ENCODE measurements at regions not wholly inside any gene's neighbourhood (a gene's known extent, or its start where the extent isn't known, plus 50 kb on each side); places are given as distances from the start of the nearest gene placed in this dataset.

DNA sequence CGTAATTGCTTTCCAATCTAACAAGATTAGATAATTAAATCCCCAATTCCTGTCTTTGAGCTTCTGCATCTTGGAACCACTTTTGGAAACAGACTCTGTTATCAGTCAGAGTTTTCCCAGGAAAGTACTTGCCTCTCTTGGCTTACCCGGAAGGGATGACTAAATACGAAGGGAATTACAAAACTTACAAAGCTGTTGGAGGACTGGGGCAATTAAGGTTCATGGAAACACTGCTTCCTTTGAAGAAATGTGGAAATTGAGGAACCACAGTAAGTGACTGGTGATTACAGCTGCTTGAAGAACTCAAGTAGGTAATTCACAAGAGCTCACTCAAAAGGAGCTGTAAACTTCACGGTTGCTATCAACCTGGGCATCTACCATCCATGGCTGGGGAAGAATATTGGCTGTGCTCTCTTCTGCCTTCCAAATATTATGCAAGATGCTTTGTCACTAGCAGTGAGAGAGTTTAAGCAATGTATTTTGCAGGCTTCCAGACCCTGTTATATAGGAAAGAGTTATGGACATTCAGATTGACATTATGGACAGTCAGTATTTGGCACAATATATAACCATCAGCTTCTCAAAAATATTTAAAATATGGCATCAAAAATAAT, 104.6 kb upstream of the MAN2A1 start:
- no peak for TF ChIP-seq CTCF (IDR thresholded peaks at IDR 0.05; ENCODE audit: low read depth, low read length, missing control alignments)
- H3K4me3 ChIP-seq (ENCODE audit: low read depth, low read length): no peak overlapping the region
- no peak for DNase-seq (ENCODE audit: low read depth)

DNA sequence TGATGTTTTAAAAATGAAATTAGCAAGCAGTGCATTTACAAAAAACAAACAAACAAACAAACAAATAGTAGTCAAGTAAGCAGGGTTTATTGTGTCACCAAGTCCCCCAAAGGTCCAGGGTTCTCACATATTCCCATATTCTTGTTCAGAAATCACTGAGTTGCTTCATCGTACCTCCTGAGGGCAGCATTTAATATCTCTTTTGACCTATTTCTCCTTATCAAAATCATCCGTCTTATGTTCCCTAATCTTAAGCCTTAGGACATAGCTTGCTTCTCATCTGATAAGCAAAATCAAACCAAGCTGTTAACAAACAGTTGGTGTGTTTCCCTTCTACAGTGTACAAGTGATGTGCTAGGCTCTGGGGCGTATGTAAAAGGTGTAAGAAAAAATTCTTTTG, 109.5 kb upstream of the MAN2A1 start:
- no peak overlapping the region for H3K4me3 ChIP-seq (ENCODE audit: low read depth, low read length)
- DNase-seq (ENCODE audit: low read depth): no peak
- no peak for TF ChIP-seq CTCF (IDR thresholded peaks at IDR 0.05; ENCODE audit: low read depth, low read length, missing control alignments)

DNA sequence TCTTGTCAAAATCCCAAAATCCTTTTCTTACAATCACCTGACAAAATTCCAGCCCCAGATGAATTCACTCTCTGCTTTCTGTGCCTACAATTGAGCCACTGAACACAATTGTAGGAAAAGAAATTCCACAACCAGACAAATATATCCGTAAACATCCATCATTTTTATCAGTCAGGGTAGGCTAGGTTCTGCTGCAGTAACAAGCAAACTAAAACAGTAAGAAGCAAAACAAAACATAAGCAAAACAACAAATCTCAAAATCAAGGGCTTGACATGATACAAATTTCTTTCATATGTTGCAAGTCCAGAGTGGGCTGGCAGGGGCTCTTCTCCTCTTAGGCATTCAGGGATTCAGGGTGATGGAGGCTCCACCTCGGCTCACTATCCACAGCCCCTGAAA, 114.2 kb upstream of the MAN2A1 start:
- no peak for TF ChIP-seq CTCF (IDR thresholded peaks at IDR 0.05; ENCODE audit: low read depth, low read length, missing control alignments)
- no peak for DNase-seq (ENCODE audit: low read depth)
- H3K4me3 ChIP-seq (ENCODE audit: low read depth, low read length): no peak overlapping the region

GRCh38 chr5:109574985-109575384, 114.7 kb upstream of the MAN2A1 start:
- TF ChIP-seq CTCF (IDR thresholded peaks at IDR 0.05; ENCODE audit: low read depth, low read length, missing control alignments): no peak
- no peak overlapping the region for H3K4me3 ChIP-seq (ENCODE audit: low read depth, low read length)
- no peak for DNase-seq (ENCODE audit: low read depth)

DNA sequence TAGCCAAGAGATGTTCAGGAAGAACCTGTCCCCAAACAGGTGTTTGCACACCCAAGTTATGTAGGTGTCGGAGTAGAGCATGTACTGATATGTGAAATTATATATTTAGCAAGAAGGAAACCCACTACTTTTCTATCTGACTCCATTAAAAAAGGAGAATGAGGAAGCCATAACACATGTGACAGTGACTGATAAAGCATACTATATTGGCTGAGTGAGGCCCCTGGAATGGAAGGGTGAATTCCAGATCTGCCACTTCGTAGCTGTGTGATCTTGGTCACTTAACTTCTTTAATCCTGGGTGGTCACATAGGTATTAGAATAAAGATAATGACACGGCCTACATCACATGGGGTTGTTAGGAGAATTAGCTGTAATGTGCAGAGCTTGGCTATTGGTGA, 116.0 kb upstream of the MAN2A1 start:
- no peak for TF ChIP-seq CTCF (IDR thresholded peaks at IDR 0.05; ENCODE audit: low read depth, low read length, missing control alignments)
- H3K4me3 ChIP-seq (ENCODE audit: low read depth, low read length): no peak overlapping the region
- DNase-seq (ENCODE audit: low read depth): no peak

DNA sequence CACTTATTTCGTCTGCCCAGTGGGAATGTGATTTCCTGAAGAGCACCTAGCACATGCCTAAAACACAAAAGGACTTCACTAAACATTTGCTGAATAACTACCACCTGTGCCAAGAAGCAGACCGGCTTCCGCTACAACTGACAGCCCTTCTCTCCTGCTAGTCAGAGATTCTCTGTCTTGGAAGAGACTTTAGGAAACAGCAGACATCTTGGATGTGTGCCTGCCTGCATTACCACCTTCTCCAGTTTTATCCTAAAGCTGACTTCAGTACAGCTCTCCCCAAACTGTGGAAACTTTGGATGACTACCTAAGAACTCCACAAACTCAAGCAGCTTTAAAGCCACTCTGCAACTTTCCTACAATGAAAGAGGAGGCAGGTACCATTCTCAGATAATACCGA, 116.5 kb upstream of the MAN2A1 start:
- no peak for TF ChIP-seq CTCF (IDR thresholded peaks at IDR 0.05; ENCODE audit: low read depth, low read length, missing control alignments)
- no peak for DNase-seq (ENCODE audit: low read depth)
- no peak overlapping the region for H3K4me3 ChIP-seq (ENCODE audit: low read depth, low read length)

DNA sequence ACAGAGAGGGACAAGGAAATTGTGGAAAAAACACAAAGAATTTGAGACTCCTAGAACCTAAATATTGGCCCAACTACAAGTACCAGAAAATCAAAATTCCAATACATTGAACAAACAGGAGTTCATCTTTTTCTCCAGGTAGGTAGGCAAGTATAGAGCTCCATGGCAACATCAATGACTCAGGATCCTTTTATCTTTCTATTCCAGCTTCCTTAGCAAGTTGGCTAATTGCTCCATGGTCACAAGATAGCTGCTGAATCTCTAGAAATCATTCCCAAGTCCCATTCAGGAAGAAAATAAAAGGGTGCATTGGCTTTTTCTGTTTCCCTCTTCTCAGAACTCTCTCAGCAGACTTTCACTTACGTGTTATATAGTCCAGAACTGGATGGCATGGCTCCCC, 117.9 kb upstream of the MAN2A1 start:
- H3K4me3 ChIP-seq (ENCODE audit: low read depth, low read length): no peak overlapping the region
- no peak for TF ChIP-seq CTCF (IDR thresholded peaks at IDR 0.05; ENCODE audit: low read depth, low read length, missing control alignments)
- DNase-seq (ENCODE audit: low read depth): no peak

Data from GM12864 (cell line).